GM18507 (cell line): ENCODE measurements at regions not wholly inside any gene's neighbourhood (a gene's known extent, or its start where the extent isn't known, plus 50 kb on each side); places are given as distances from the start of the nearest gene placed in this dataset.

Source experiments
- DNase-seq: peaks from one replicate; pipeline ENCODE4 v3.0.0; 2011; ENCODE audit warnings: low read depth; ENCODE audit not compliant: insufficient read length; ENCODE audit errors: extremely low spot score
- FAIRE-seq: peaks from 2 replicates; lab custom pipeline; 2011; peaks lifted over from hg19 to GRCh38; lab: Jason Lieb, UNC

DNA sequence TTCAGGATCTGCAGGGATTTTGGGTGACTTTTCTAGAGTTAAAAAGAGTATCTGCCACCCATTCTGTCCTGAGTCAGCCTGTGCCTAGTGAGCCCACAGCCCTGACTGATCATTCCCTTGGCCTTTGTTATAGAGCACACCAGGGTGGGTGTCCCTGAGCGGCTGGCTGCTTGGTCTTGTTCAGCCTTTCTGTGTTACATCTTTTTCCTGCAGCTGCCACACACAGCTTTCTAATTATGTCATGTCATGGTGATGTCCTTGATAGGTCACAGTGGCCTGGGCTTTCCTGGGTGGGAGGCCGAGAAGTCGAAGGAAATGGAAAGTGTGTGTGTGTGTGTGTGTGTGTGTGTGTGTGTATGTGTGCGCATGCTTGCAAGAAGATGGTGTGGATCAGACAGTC is 293.2 kb upstream of the CRY1 start:
- FAIRE-seq (no peak), DNase-seq (no peak)

DNA sequence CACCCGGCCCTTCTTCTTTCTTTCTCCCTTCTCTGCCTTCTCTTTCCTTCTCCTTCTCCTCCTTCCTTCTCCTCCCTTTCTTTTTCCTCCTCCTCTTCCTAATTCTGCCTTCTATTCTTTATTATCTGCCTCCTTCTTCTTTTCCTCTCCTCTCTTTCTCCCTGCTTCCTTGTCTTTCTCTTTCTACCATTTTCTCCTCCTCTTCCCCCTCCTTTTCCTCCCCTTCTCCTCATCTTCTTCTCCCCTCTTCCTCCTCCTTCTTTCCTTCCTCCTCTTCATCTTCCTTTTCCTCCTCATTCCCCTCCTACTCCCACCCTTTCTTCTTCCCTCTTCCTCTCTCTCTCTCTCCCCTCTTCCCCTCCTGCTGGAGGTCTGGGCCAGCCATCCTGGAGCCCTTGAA is 294.9 kb upstream of the CRY1 start:
- FAIRE-seq: no peak
- DNase-seq: no peak

DNA sequence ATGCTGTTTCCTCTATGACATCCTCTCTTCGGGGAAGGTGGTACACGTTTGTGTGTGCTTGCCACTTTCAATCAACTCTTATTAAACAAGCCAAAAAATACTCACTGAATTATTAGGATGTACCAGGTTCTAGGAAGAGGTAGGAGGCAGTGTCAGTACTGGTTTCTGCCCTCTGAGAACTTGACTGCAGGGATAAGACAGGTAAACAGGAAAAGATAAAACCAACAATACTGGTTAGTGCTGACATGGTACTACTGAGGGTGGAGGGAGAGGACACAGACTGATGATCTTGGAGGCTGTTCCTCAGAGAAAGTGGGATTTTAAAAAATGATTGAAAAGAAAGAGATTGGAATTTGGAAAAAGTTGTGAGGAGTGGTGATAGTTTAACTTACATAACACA is 295.2 kb upstream of the PWP1 start:
- FAIRE-seq: no peak
- no peak for DNase-seq

DNA sequence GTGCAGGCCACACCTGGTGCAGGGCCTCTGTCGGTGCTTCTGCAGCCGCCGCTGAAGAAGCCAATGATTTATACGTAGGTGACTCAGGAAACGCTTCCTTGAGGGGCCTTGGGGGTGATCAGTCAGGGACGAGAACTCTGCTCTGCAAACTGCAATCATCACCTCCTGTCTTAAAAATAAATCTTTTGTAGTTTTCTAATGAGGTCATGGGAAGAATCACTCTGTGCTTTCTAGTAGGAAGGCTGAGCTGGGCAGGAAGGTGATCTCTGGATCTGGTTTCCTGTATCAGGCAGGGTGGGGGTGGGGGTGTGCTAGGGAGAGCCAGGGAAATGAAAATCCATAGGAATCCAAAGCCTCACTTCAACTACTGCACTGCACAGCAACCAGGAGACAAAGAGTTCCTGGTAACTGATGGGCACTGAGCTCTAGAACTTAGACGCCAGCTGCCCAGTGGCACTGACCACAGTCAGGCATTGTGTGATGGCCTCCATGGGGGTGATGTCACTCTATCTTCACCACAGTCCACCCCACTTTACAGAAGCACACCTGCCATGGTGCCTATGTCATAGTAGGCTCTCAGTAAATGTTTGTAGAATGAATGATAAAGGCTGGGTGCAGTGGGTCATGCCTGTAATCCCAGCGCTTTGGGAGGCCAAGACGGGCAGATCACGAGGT is 292.4 kb upstream of the PWP1 start:
- FAIRE-seq: no peak
- DNase-seq: no peak

DNA sequence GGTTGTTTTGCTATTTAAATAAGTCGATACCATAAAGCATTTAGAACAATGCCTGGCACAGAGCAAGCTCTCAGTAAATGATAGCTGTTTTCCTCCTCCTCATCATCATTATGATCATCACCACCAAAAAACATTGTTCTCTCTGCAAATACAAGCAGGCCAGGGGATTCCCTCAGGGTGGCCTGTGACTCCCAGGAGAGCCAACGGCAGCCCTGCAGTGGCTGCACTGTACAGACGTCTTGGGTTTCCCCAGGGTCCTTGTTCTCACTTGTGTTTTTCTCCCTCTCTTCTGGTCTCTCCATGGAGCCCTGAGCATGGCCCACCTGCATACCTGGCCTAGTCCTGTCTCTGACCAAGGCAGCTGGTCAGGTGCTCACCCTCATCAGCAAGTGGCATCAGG is 290.9 kb upstream of the PWP1 start:
- DNase-seq: no peak
- no peak for FAIRE-seq

DNA sequence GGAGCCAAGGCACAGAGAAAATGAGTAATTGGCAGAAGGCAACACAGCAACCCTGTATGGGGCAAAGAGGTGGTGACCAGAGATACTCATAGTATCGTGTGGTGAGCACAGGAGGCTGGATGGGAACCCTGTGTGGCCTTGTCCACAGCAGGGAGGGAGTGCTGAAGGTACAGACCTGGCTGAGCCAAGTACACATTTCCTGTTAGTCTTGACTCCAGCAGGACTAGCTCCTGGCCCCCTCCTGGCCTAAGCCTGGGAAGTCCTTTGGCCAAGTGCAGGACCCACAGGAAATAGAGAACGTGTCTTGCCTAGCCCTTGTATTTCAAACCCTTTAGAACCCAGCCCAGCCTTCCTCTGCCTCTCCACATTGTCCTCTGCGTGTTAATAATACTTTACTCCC is 289.8 kb upstream of the PWP1 start:
- DNase-seq: no peak
- no peak for FAIRE-seq

DNA sequence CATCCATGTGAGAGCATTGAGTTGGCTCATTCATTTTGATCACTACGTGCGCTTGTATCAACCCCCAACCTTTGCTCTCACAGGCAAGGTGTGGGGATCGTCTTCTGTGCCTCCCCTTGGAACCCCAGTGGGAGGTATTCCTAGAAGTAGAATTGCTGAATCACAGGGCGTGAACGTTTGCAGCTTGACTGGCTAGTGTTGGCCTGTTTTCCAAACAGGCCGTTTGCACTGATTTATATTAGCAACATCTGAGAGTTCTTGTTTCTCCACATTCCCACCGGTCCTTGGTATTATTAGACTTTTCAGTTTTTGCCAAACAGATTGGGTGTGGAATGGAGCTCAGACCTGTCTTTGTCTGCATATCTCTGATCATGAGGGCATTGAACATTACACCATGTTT is 288.6 kb upstream of the PWP1 start:
- DNase-seq (no peak), FAIRE-seq (no peak)

DNA sequence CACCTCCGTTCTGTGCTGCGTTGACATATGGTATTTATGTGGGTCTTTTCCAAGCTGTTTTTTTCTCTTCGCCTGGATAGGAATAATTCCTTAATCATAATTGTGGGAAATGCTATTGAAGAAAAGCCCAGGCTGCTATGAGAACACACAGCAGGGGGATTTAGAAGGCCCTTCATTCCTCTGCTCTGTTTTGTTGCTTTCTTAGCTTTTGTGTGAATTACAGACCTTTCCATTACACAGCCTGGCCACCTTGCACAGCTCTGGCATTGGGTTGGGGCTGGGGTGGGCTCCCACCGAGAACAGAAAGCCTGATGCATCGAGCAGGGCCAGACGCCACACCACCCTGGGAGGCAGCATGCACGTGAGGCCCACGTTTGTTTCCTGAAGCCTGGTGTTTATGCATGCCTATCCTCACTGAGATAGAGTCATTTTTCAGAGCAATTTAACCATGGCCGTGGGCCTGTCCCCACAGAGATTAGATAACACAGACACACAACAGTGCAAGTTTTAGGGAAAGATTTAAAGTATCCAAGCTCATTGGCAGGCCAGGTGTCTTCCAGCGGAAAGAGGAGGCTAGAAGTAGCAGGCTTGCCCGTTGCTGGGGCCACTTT is 287.6 kb upstream of the PWP1 start:
- DNase-seq (no peak), FAIRE-seq (no peak)

DNA sequence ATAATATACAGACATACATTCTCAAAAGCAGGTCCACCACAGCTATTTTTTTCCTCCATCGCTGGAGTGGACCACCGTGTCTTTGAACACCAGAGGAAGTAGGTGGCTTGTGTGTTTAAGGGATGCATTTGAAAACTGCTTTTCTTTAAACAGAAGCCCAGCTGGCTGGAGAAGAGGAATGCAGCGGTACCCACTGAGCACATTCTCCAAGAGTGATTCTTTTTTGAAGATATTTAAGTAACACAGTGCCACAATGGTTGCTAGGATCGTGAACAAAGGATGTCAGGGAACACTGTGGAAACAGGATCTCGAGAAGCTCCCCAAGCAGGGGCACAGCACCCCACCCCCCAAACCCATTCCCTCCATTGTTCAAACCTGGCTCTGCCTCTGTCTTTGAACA is 286.6 kb upstream of the PWP1 start:
- no peak for FAIRE-seq
- no peak for DNase-seq

DNA sequence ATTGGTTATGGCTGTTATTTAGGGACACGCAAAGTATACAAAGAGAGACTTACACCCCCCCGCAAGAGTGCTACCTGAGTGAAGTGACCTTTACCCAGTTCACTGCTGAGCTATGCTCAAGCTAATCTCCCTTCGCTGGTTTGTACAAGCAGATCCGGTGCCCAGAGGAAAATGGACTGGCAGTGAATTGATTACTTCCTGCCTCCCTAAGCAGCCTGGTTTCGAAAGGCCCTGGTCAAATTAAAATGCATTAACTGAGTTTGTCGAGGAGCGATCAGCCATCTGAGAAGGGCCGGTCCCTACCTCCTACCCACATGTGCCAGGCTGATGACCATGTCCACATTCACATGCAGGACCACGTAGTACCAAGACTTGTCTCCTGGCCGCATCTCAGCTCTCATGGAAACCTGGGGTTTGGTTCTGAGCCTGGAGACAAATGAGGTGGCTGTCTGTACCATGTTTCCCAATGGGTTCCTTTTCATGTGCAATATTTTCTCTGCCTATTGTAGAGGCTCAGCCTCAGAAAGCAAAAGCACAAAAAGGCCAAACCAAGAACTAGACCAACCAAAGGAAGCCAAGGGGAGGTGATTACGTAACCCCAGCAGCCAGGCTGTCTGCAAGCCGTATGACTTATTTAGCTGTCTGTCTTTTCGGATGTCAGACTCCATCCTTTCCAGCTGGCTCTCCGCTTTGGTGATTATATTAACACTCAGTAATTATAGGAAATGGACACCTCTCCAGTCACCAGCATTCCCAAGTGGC is 284.7 kb upstream of the PWP1 start:
- FAIRE-seq: no peak
- DNase-seq: no peak

DNA sequence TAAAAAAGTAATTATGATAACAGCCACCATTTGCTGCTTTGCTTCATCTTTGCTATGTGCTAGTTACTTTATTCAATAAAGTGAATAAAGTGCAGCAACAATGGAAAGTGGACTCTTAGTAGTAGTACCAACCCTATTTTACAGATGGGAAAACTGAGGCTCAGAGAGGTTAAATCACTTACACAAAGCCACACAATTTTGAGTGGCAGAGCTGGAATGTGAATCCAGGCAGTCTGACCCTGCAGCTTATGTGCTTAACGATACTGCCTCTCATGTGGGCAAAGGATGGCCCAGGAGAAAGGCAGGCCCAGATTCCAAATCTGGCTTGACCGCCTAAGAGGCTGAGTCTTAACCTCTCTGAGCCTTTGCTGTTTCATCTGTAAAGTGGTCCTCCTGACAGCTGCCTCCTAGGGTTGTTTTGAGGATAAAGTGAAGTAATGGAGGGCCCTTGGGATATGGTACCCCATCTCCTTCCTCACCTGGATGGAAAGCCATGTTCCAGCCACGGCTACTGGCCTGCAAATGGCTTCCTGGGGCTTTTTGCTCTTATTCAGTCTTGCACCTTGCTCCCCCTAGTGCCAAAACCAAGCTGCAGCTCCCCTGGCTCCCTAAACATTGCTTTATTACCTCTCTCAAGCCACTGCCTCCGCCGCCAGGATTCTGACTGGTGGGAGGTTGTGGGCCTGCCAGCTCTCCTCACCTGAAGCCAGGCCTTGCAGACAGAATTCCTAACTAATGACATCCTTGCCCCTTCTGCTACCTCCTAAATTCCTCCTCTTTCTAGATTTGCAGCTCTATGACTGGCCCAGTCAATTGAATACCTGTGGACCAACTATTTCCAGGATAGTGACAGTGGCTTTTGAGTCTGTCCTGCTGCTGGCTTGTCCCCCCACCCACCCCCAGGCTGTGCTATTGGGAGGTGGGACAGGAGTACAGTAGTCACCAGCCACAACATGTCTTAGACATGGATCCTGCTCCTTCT is 283.3 kb upstream of the PWP1 start:
- peak; percentile 62 for FAIRE-seq

DNA sequence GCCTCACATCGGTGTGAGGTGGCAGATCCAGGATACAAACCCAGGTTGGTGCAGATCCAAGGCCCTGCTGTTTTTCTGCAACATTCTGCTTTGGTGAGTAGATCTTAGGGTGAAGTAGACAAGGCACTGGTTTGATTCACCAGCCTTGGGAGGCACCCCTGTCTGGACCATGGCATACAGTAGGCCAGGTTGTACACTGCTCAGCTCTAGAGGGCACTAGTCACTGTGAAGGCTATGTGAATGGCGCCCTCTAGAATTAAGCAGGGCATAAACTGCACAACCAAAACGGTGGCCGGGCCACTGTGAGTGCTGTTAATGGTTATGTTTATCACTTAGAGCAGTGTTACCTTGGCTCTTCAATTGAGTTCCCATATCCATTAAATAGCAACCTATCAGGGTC is 280.6 kb upstream of the PWP1 start:
- DNase-seq (no peak), FAIRE-seq (no peak)

More for the DNA sequence above, 283.3 kb upstream of the PWP1 start:
- DNase-seq: peak; percentile 18

DNA sequence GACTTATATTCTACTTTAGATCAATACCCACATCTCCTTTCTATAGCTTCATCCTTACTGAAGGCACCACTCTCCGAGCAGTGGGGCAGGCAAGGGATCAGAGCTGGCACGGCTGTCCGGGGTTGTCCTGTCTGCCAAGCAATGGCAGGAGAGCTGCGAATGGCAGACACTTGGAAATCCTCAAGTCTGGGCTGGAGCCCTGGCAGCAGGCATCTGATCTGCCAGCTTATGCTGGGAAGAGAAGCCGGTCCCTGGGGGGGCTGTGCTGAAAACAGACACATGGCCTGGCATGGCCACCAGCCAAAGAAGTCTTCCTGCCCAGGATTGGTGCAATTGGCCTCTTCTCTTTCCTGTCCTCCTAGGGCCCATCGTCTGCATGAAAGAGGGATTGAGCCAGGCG is 280.2 kb upstream of the PWP1 start:
- DNase-seq (no peak), FAIRE-seq (no peak)

DNA sequence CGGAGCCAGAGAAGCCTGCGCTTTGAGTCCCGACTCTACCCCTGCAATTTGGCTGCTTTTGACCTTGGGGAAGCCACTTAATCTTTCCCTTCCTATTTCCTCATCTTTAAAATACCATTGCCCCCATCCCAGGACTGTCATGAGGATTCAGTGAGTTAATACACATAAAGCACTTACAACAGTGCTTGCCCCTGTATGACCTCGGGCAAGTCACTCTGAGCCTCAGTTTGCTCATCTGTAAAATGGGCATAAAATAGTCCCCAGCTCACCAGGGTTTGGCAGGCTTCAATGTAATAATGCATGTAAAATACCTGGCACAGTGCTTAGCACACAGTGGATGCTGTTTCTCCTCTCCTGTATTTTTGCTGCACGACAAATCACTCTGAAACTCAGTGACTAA is 278.7 kb upstream of the PWP1 start:
- FAIRE-seq: no peak
- no peak for DNase-seq

DNA sequence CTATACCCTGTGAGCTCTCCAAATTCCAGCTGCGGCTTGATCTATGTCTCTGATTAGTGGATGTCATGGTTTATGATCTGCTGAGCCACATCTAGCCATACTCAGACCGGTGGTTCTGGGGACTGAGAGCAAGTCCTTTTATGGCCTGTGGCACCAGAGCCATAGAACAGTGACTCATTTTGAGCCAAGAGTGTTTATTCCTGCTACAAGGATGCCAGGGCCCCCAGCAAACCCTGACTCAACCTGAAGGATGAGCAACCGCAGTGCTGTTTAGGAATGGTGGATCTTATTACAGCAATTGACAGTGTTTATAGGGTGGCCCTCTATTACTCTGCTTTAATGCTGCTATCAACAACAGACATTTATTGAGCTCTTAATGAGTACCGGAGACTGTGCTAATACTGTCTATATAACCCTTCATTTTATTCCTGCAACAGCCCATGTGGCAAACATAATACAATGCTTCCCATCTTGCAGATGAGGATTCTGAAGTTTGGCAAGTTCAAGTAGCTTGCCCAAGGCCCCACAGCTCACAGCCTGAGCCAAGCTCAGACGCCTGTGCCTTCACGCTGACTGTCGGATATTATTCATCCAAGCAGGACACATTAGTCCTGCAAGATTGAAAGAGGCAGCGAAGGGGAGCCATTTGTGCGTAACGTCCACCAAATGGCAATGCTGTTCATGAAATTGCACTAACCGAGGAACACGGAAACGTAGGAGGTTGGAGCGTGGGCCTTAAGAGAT is 273.6 kb upstream of the PWP1 start:
- FAIRE-seq (no peak), DNase-seq (no peak)

DNA sequence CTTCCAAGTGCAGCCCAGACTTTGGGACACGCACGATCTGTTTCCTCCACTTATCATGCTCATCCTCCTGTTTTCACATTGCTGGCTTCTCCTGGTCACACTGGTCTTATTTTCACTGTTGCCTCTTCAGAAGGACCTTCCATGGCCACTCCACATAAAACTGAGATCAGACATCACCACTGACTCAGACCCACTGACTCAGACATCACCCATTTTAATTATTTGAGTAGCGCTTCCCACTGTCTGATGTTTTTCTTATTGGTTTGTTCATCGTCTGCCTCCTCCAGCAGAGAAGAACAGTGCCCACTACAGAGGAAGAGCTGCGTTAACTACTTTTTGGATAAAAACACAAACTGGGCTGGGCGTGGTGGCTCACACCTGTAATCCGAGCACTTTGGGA is 270.5 kb upstream of the PWP1 start:
- DNase-seq (no peak), FAIRE-seq (no peak)

DNA sequence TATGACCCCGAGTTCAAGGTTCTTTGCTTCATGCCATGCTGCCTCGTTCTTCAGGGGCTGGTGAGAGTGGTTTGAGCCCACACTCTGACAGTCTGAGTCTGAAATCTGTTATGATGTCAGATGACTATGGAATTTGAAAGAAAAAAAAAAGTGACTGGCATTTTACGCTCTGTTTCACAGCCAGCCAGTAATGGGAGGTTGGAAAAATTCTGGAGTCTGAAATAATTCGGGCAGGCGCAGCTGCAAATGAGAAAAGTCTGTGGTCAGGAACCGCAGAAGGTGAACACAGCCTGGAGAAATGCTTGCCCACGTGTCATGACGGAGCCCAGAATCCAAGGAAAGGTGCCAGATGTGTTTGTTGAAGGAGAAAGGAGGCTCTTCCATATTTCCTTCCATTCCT is 269.8 kb upstream of the PWP1 start:
- no peak for FAIRE-seq
- DNase-seq: no peak

DNA sequence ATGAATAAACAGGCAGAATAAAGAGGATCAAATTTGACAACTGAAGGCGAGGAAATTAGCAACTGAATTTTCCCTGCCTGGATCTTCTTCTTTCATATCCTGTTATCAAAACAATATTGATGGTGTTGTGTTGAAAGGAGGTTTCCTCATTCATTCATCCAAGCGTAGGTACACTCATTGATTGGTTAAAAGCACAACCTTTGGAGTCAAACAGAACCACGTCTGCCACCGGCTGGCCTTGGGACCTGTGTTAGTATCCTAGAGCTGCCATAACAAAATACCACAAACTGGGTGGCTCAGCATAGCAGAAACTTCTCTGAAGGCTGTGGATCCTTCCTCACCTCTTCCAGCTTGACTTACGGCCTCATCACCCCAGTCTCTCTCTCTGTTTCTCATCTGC is 268.6 kb upstream of the PWP1 start:
- DNase-seq (no peak), FAIRE-seq (no peak)

DNA sequence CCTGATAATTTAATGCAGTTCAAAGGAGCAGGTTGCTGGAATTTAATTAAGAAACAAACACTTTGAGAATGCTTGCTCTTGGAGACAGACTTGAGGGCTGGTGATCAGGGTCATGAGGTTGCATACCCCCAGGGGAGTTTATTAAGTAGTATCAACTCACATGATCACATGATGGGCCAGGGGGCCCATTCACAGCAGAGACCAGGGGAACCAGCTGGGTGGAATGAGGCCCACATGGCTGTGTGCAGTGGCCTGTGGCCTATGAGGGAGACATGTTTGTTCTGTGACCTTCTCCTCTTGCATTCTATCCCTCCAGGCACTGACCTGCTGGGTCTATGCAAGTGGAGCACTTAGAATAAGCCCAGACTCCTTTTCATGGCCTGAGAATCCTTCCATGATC is 266.6 kb upstream of the PWP1 start:
- DNase-seq (no peak), FAIRE-seq (no peak)
